Activated naive CD4-positive, alpha-beta T cell treated with anti-CD3 and anti-CD28 coated beads, Interleukin-2, amount 50 U/mL, for 16 hours (primary cell): ENCODE measurements at regions not wholly inside any gene's neighbourhood (a gene's known extent, or its start where the extent isn't known, plus 50 kb on each side); places are given as distances from the start of the nearest gene placed in this dataset.
"Not testable (repeated sequence)": the region's sequence is repeated elsewhere in the genome, so short reads cannot be mapped to it uniquely, and the experiment has no call there.

Experiments
- DNase-seq: peaks from one replicate; pipeline ENCODE4 v3.0.0-alpha.2; 2020

- no peak for DNase-seq
Observed at GRCh38 chr7:136150311-136150710, 173.2 kb upstream of the MTPN start.

GRCh38 chr7:136148920-136149319, 171.8 kb upstream of the MTPN start:
- no peak for DNase-seq

- no peak for DNase-seq
Observed at GRCh38 chr7:136146925-136147324, 169.8 kb upstream of the MTPN start.

- no peak for DNase-seq
Observed at GRCh38 chr7:136144182-136144581, 167.0 kb upstream of the MTPN start.

- no peak for DNase-seq
Observed at GRCh38 chr7:136143271-136143670, 166.1 kb upstream of the MTPN start.

GRCh38 chr7:136142583-136142982, 165.4 kb upstream of the MTPN start:
- no peak for DNase-seq

- no peak for DNase-seq
Observed at GRCh38 chr7:136140469-136140868, 163.3 kb upstream of the MTPN start.

GRCh38 chr7:136139417-136139816, 162.3 kb upstream of the MTPN start:
- DNase-seq, result no peak

GRCh38 chr7:136138991-136139390, 161.8 kb upstream of the MTPN start:
- DNase-seq, result no peak

GRCh38 chr7:136136906-136137454, 159.8 kb upstream of the MTPN start:
- DNase-seq, result no peak

- no peak for DNase-seq
Observed at GRCh38 chr7:136134503-136134902, 157.3 kb upstream of the MTPN start.

GRCh38 chr7:136133551-136133950, 156.4 kb upstream of the MTPN start:
- DNase-seq, result no peak

GRCh38 chr7:136131304-136131630, 154.1 kb upstream of the MTPN start:
- DNase-seq, result no peak

- no peak for DNase-seq
Observed at GRCh38 chr7:136130511-136131303, 153.5 kb upstream of the MTPN start.

GRCh38 chr7:136128050-136128449, 150.9 kb upstream of the MTPN start:
- no peak for DNase-seq

- no peak for DNase-seq
Observed at GRCh38 chr7:136123352-136123751, 146.2 kb upstream of the MTPN start.

- no peak for DNase-seq
Observed at GRCh38 chr7:136122026-136122425, 144.9 kb upstream of the MTPN start.

- DNase-seq, result no peak
Observed at GRCh38 chr7:136117539-136117938, 140.4 kb upstream of the MTPN start.

GRCh38 chr7:136116186-136116585, 139.0 kb upstream of the MTPN start:
- no peak for DNase-seq

GRCh38 chr7:136114966-136115762, 138.0 kb upstream of the MTPN start:
- DNase-seq, result peak; percentile 35

- DNase-seq, result not testable (repeated sequence)
Observed at GRCh38 chr7:136114467-136114866, 137.3 kb upstream of the MTPN start.

- not testable (repeated sequence) for DNase-seq
Observed at GRCh38 chr7:136109037-136109436, 131.9 kb upstream of the MTPN start.

- DNase-seq, result no peak
Observed at GRCh38 chr7:136105191-136105590, 128.0 kb upstream of the MTPN start.

GRCh38 chr7:136104269-136104603, 127.1 kb upstream of the MTPN start:
- DNase-seq, result no peak
